Activated T-cell treated with anti-CD3 and anti-CD28 coated beads for 48 hours (primary cell): ENCODE measurements at regions not wholly inside any gene's neighbourhood (a gene's known extent, or its start where the extent isn't known, plus 50 kb on each side); places are given as distances from the start of the nearest gene placed in this dataset.

Source experiments
- DNase-seq: peaks from one replicate; pipeline ENCODE4 v3.0.0-alpha.2; 2020; ENCODE audit warnings: low read depth

DNA sequence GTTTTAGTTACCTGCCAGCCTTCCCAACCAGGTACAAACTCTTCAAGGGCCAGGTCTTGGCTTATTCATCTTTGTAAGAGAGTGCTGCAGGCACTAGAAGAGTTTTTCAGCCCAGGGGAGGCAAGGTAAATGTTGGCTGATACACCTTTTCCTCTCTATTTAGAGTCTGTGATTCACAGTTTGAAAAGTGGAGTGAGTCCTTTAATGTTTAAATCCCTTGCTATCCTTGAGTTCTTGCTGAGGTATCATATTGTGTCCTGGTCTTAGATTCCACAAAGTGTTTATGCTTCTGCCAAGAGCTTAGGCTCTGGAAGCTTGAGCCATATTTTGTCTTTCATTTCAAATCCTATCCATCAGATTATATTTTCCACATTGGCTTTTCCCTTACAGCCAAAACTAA is 52.8 kb upstream of the CITED2 start:
- no peak for DNase-seq

DNA sequence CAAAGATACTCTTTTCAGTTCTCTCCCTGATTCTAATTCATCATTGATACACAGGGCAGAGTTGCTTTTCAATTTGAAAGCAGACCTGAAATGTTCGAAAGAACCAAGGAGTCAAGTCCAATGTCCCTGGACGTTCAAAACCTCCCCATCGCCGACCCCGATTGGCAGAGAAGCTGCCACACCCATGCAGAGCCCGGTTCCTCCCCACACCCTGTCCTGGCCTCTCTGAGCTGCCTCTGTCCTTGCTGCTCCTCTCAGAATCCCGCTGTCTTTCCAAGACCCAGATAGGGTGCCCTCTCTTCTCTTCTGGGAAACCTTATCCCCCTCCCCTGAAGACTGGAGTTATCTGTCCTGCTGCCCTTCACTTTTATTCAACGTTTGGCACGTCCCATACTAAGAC is 52.3 kb upstream of the CITED2 start:
- DNase-seq = no peak

DNA sequence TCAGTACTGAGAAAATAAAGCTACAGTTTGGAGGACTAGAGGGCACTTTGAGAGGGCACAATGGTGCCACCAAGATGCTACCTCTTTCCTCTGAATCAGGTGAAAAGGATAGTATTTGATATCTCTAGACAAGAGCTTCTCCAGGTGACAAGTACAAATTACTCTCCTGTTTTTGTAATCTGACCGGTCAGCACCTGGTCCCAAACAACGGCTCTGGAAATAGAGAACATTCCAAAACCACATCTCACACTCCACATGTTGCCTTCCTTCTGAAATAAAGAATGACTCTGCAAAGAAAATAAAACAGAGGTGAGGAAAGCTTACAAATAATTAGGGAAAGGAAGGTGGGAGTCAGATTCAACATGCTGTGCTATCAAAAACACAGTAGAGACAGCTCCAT is 51.3 kb upstream of the CITED2 start:
- no peak for DNase-seq

DNA sequence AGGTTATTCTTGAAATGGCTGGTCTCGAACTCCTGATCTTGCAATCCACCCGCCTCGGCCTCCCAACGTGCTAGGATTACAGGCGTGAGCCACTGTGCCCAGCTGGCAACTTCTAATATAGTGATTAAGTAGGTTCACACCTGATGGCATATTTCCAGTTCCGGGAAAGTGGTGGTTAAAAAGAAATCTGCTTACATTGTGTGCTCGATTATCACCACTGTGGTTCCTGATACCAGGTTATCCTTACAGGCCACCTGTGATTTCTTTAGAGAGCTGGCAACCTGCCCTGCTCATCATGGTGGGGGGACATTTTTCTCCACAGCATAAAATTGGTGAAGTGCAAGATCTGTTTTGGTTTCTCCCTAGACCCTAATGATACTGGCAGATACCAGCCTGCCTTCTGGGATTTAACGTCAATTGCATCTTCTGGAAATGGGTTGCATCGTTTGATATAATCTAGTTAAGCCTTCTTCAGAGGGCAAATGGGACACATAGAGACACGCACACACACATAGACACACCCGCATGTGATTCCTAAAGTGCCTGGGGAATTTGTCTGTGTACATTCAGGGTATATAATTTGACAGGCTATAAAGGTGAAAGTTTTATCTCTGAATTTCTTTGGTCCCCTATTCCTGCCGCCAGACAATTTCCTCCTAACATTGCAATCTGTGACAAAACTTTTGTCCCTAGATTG is 49.7 kb upstream of the CITED2 start:
- no peak for DNase-seq
